Esophagus squamous epithelium (tissue), 4 donors: ENCODE measurements at regions not wholly inside any gene's neighbourhood (a gene's known extent, or its start where the extent isn't known, plus 50 kb on each side); places are given as distances from the start of the nearest gene placed in this dataset.

Experiments used
- CTCF ChIP-seq, 6 experiments: fragments of 450-650 bp in 4 of 6; fragments of 200-600 bp in 2 of 6; sonication (generic) in 2 of 6; IDR thresholded peaks; one replicate each; pipeline ENCODE4 v1.5.1; 2016 to 2019; ENCODE audit warnings: antibody characterized with exemption in 6 of 6, mild to moderate bottlenecking in 4 of 6, moderate library complexity in 4 of 6
- POLR2A ChIP-seq, 4 donors: fragments of 450-650 bp; IDR thresholded peaks; one replicate each; pipeline ENCODE4 v1.6.1; 2017; ENCODE audit warnings: antibody characterized with exemption in 4 of 4, mild to moderate bottlenecking in 4 of 4, moderate library complexity in 3 of 4

- TF ChIP-seq POLR2A (IDR thresholded peaks at IDR 0.05) (no peak), CTCF (IDR thresholded peaks at IDR 0.05) (no peak)
These were observed 281.2 kb upstream of the FAM241A start for GRCh38 chr4:111864066-111864465.
